Dermis blood vessel endothelial cell (primary cell): ENCODE measurements at regions not wholly inside any gene's neighbourhood (a gene's known extent, or its start where the extent isn't known, plus 50 kb on each side); places are given as distances from the start of the nearest gene placed in this dataset.
A peak's percentile ranks its signal among the peaks of the same experiment; 100 is the strongest.
"Not testable (repeated sequence)": the region's sequence is repeated elsewhere in the genome, so short reads cannot be mapped to it uniquely, and the experiment has no call there.

Source experiments
- DNase-seq: peaks from one replicate; pipeline ENCODE4 v3.0.0; 2010

- DNase-seq, result no peak
These were observed 220.5 kb downstream of the BAMBI start for GRCh38 chr10:28897617-28898464.

- DNase-seq, result no peak
These were observed 224.9 kb downstream of the BAMBI start for GRCh38 chr10:28902215-28902614.

DNA sequence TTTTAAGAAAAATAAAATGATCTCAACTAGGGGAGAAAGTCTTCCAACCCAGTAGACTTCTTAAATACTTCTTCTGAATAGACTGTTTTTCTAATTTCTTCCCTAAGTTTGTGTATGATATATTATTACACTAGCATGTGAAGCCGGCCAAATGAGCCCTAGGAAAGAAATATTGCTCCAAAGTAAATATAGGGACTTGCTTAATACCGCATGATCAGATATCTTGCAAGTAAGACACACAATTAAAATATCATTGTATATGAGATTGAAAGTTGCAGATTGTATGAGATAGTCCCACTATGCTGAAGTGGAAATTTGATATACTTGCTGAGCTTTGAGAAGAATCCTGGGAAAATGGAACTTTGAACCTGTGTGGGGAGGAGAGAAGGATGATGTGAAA, 225.7 kb downstream of the BAMBI start:
- no peak for DNase-seq

- no peak for DNase-seq
These were observed 226.4 kb downstream of the BAMBI start for GRCh38 chr10:28903736-28904135.

GRCh38 chr10:28905371-28905770, 228.1 kb downstream of the BAMBI start:
- DNase-seq, result no peak

DNA sequence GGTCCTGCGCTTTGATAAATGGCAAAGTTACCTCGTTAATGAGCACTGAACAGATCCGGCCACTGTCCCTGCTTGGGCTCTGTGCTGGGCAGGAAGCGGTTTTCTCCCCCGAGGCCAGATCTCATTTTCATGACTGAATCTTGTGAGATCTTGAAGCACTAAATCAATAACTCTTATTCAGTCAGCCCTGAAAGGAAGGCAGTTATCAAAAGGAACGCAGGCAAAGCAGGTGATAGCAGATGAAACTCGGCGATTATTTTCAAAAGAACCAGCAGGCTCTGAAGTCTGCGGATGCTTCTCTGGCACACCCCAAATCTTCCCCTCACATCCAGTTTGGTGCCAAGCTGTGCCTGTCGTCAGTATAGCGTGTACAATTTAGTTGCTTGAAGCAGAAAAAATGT, 228.7 kb downstream of the BAMBI start:
- no peak for DNase-seq

GRCh38 chr10:28906415-28906814, 229.1 kb downstream of the BAMBI start:
- peak; percentile 7 for DNase-seq

DNA sequence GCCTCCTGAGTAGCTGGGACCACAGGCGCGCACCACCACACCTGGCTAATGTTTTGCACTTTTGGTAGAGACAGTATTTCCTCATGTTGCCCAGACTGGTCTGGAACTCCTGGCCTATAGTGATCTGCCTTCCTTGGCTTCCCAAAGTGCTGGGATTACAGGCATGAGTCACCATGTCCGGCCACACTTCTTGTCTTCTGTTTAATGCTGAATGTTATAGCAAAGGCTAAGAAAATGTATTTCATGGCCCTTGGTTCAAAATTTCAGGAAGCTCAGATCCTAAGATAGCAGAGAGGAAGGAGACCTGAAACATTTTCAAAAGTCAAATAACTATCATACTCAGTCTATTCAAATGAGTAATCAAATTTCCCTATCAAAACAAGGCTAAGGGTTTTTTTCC, 229.6 kb downstream of the BAMBI start:
- DNase-seq, result peak; percentile 53

- DNase-seq, result no peak
These were observed 232.6 kb downstream of the BAMBI start for GRCh38 chr10:28909875-28910274.

DNA sequence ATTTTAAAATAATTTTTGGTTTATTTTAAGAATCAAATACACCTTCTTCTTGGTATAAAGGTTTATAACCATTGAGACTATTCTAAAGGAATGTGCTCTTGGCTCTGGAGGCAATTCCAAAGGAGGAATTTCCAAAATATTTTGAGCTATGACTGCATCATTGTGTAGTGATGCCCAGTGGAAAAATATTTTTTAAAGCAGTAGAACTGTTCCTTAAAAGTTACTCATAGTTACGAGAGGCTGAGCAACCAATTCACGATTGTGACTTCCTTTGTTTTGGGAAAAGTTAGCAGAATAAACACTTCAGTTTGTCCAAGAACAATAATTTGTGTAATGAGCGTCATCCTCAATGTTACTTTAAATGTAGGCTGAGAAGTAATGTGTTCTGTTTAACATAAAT, 233.6 kb downstream of the BAMBI start:
- peak; percentile 12 for DNase-seq

DNA sequence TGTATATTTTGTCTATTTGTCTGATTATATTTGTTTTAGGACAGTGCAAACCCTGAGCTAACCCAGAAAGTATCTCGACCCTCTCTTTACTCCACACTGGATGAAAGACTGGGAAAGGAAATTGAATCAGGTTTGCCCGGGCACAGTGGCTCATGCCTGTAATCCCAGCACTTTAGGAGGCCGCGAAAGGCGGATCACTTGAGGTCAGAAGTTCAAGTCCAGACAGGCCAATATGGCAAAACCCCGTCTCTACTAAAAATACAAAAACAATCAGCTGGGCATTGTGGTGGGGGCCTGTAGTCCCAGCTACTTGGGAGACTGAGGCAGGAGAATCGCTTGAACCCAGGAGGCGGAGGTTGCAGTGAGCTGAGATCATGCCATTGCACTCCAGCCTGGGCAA, 234.2 kb downstream of the BAMBI start:
- not testable (repeated sequence) for DNase-seq

DNA sequence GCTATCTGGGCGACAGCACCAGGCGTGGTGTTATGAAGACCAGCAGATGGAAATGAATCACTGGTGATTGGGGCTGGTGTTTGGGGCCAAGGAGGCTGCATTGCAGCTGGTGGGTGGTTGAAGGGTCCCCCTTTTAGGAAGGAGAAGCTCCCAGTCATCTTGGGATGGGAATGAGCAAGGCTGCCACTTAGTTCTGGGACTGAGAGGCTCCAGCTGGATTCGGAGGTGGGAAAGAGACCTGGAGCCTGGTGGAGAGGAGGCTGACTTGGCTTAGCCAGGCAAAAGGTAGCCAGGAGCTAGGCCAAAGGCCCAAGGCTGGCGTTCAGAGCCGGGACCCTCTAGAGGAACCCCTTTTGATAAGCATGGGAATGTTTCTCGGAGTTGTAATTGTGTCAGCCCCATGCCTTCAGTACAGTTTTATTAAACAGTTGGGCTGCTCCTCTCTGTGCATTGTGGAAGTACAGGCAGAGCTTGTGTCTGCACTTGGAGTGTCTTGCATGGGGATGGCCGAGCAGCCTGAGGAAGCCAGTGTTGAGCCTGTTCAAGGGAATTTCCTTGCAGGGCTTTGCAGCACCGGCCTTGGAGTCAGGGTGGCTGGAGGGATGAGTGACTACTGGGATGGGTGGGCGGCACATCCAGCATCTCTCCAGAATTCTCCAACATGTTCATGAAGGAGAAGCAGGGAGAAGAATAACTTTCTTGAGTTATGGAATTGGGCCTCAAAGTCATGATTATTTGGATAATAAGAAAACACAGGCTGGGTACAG, 234.9 kb downstream of the BAMBI start:
- DNase-seq, result no peak

DNA sequence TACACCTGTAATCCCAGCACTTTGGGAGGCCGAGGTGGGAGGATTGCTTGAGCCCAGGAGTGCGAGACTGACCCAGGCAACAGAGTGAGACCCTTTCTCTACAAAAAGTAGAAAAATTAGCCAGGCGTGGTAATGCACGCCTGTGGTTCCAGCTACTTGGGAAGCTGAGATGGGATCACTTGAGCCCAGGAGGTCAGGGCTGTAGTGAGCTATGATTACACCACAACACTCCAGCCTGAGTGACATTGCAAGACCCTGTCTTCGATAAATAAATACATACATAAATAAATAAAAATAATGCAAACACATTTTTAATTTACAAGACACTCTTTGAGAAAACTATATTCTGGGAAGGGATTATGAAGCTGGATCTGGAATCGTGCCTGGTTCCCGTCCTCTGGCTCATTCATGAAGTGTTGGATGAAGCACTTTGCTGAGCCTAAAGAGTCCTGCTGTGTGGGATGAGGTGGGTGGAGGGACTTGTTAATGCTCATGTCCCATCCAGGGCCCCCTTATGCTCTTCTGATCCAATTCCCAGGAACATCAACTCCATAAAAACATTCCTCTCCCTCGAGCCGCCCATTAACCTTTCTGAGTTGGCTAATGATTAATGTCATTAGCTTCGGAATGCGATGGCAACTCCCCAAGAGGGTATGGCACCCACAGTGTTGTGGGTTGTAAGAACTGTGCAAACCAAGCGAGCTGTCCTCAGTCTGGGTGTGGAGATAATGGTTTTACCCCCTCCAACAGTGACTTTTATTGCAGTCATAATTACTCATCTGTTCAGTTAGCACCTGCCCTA, 236.3 kb downstream of the BAMBI start:
- DNase-seq, result no peak

- no peak for DNase-seq
These were observed 237.4 kb downstream of the BAMBI start for GRCh38 chr10:28914701-28915100.

- no peak for DNase-seq
These were observed 238.8 kb downstream of the BAMBI start for GRCh38 chr10:28915989-28916588.

DNA sequence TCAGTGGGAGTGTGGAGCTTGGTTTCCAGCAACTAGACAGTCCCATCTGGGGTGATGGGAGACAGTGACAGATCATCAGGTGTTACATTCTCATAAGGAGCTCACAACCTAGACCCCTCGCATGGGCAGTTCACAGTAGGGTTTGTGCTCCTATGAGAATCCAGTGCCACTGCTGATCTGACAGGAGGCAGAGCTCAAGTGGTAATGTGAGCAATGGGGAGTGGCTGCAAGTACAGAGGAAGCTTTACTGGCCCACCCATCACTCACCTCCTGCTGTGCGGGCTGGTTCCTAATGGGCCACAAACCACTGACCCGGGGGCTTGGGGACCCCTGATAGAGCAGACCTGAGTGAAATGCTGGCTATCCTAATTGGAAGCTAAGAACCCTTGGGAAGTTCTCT, 242.8 kb downstream of the BAMBI start:
- DNase-seq, result no peak

- DNase-seq, result no peak
These were observed 244.8 kb downstream of the BAMBI start for GRCh38 chr10:28922127-28922526.

- DNase-seq, result no peak
These were observed 245.5 kb downstream of the BAMBI start for GRCh38 chr10:28922861-28923260.

- no peak for DNase-seq
These were observed 247.4 kb downstream of the BAMBI start for GRCh38 chr10:28924717-28925116.

DNA sequence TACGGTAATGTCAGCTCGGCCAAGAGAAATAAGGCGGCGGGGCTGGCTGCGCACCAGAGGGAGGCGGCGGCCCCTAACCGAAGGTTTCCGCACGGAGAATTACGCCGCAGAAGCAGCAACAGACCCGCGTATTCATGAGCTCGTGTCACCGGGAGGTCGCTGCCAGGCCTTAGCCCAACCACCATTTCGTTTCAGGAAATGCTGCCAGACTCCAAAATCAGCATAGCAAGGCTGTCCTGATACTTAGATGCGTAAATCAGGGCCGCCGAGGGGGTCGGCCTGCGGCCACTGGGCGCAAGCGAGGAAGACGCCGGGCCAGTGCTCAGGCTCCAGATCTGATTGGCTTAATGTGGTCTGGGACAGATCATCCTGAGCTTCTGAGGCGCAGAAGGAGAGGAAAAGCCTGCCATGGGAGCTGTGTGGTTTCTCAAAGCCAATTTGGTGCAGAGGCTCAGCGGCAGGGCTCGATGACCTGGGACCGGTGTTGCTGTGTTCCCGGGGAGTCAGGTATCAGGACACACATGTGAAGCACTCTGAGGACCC, 247.9 kb downstream of the BAMBI start:
- DNase-seq, result no peak

- no peak for DNase-seq
These were observed 249.6 kb downstream of the BAMBI start for GRCh38 chr10:28926932-28927331.

DNA sequence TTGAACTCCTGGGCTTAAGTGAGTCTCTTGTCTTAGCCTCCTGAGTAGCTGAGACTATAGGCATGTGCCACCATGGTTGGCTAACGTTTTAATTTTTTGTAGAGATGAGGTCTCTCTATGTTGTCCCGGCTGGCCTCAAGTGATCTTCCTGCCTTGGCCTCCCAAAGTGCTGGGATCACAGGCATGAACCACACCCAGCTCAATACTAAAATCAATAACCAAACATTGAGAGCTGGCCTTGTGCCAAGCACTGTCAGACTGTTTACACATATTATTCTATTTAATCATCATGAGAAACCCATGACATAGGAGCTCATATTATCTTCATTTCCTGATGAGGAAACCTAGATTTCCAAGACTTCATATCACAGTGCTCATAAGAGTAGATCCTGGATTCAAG, 251.2 kb downstream of the BAMBI start:
- no peak for DNase-seq

- no peak for DNase-seq
These were observed 252.6 kb downstream of the BAMBI start for GRCh38 chr10:28929942-28930341.
